ENCODE measurements at regions not wholly inside any gene's neighbourhood (a gene's known extent, or its start where the extent isn't known, plus 50 kb on each side); places are given as distances from the start of the nearest gene placed in this dataset.
"Not testable (repeated sequence)": the region's sequence is repeated elsewhere in the genome, so short reads cannot be mapped to it uniquely, and the experiment has no call there.

- TF ChIP-seq, protein P1, sequence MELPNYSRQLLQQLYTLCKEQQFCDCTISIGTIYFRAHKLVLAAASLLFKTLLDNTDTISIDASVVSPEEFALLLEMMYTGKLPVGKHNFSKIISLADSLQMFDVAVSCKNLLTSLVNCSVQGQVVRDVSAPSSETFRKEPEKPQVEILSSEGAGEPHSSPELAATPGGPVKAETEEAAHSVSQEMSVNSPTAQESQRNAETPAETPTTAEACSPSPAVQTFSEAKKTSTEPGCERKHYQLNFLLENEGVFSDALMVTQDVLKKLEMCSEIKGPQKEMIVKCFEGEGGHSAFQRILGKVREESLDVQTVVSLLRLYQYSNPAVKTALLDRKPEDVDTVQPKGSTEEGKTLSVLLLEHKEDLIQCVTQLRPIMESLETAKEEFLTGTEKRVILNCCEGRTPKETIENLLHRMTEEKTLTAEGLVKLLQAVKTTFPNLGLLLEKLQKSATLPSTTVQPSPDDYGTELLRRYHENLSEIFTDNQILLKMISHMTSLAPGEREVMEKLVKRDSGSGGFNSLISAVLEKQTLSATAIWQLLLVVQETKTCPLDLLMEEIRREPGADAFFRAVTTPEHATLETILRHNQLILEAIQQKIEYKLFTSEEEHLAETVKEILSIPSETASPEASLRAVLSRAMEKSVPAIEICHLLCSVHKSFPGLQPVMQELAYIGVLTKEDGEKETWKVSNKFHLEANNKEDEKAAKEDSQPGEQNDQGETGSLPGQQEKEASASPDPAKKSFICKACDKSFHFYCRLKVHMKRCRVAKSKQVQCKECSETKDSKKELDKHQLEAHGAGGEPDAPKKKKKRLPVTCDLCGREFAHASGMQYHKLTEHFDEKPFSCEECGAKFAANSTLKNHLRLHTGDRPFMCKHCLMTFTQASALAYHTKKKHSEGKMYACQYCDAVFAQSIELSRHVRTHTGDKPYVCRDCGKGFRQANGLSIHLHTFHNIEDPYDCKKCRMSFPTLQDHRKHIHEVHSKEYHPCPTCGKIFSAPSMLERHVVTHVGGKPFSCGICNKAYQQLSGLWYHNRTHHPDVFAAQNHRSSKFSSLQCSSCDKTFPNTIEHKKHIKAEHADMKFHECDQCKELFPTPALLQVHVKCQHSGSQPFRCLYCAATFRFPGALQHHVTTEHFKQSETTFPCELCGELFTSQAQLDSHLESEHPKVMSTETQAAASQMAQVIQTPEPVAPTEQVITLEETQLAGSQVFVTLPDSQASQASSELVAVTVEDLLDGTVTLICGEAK (IDR thresholded peaks at IDR 0.05; ENCODE audit: borderline replicate concordance), result no peak
- no peak for TF ChIP-seq HDAC6 (IDR thresholded peaks at IDR 0.05; ENCODE audit: unreplicated experiment)
- no peak for TF ChIP-seq ZNF24 (IDR thresholded peaks at IDR 0.05)
- no peak for TF ChIP-seq ZNF207 (IDR thresholded peaks at IDR 0.05; ENCODE audit: borderline replicate concordance)
- no peak for TF ChIP-seq ZBED1 (IDR thresholded peaks at IDR 0.05; ENCODE audit: borderline replicate concordance)
- no peak for TF ChIP-seq BRCA1 (IDR thresholded peaks at IDR 0.05; ENCODE audit: low read depth, low read length)
- TF ChIP-seq KAT2A (conservative IDR thresholded peaks at IDR 0.05; ENCODE audit: control insufficient read depth, low read depth, low read length), result no peak
These were observed 537.8 kb upstream of the DPPA4 start (continued) for GRCh38 chr3:109874896-109875708.

GRCh38 chr3:109877616-109878015 lies 540.3 kb upstream of the DPPA4 start:
- H2AFZ ChIP-seq (ENCODE audit: control insufficient read depth, low read depth, low read length); POLR2A ChIA-PET; H3K79me2 ChIP-seq (ENCODE audit: control insufficient read depth, insufficient read depth, low read length); BruUV-seq (replicated peaks); H3K9ac ChIP-seq (ENCODE audit: control insufficient read depth, insufficient read depth, low read length); intact Hi-C loops (cut with micrococcal nuclease; ENCODE audit: unreplicated experiment); H3K27me3 ChIP-seq (replicated peaks in 1 of 2; ENCODE audit: control insufficient read depth in 2 of 2, insufficient read depth in 2 of 2, low read length in 1 of 2); FAIRE-seq; H4K20me1 ChIP-seq (ENCODE audit: control insufficient read depth, insufficient read depth); H3K4me2 ChIP-seq (ENCODE audit: control insufficient read depth, insufficient read depth); H3K4me3 ChIP-seq; H3K4me1 ChIP-seq (ENCODE audit: control insufficient read depth, insufficient read depth, low read length); RAD21 ChIA-PET (ENCODE audit: unreplicated experiment); DNase-seq (ENCODE audit: low read depth, low spot score); H3K27ac ChIP-seq (ENCODE audit: control insufficient read depth, insufficient read depth); ATAC-seq; in situ Hi-C loops (cut with MboI); H3K9me3 ChIP-seq (replicated peaks; ENCODE audit: control insufficient read depth, insufficient read depth, low read length); H3K36me3 ChIP-seq (ENCODE audit: control insufficient read depth in 2 of 2, insufficient read depth in 2 of 2, low read length in 1 of 2): not testable (repeated sequence)
- SMC1A ChIA-PET (ENCODE audit: uncharacterized antibody, unreplicated experiment), result interaction anchor here (1.1 kb wide), 1 partner anchor 1269 kb away, joined by 3 read pairs; no protein-coding TSS in a partner anchor
- WGBS (ENCODE audit: insufficient coverage, insufficient replicate concordance, low lambda C conversion rate, missing lambda C conversion rate), result 24% methylated on average over 2 of the region's 2 CpGs
- CTCF ChIA-PET, result interaction anchor here (0.7 to 0.8 kb wide), 2 partner anchors 17 to 85 kb away, joined by 3 read pairs; no protein-coding TSS in a partner anchor

All from GM12878 (cell line).